Neural cell (in vitro differentiated cells): ENCODE measurements at regions not wholly inside any gene's neighbourhood (a gene's known extent, or its start where the extent isn't known, plus 50 kb on each side); places are given as distances from the start of the nearest gene placed in this dataset.

Source experiments
- H2AFZ ChIP-seq: fragments of 200-600, 300-800 bp; sonication (generic), shearing (Covaris generic); 2 replicates; pipeline ENCODE4 v1.6.0; 2014; ENCODE audit warnings: low read depth, mild to moderate bottlenecking, antibody characterized with exemption, low read length, moderate library complexity
- H3F3A ChIP-seq: fragments of 200-600 bp; shearing (Covaris generic); 2 replicates; pipeline ENCODE4 v1.6.1; 2016; ENCODE audit warnings: mild to moderate bottlenecking, moderate library complexity, mixed read lengths, antibody characterized with exemption, low read length; ENCODE audit not compliant: insufficient read depth, poor library complexity, severe bottlenecking
- H3K27ac ChIP-seq: fragments of 200-600, 300-800 bp; sonication (generic), shearing (Covaris generic); 2 replicates; pipeline ENCODE4 v1.5.1; 2014; ENCODE audit warnings: mild to moderate bottlenecking, low read length, moderate library complexity
- H3K27me3 ChIP-seq: fragments of 300-800, 200-600 bp; sonication (generic), shearing (Covaris generic); 2 replicates; pipeline ENCODE4 v1.6.0; 2014; ENCODE audit warnings: mild to moderate bottlenecking, low read depth, low read length, moderate library complexity; ENCODE audit not compliant: insufficient read depth
- H3K36me3 ChIP-seq: fragments of 300-800, 200-600 bp; sonication (generic), shearing (Covaris generic); 2 replicates; pipeline ENCODE4 v1.5.1; 2014; ENCODE audit warnings: mild to moderate bottlenecking, antibody characterized with exemption, low read length, moderate library complexity; ENCODE audit not compliant: insufficient read depth
- H3K4me2 ChIP-seq: fragments of 300-800, 200-600 bp; sonication (generic), shearing (Covaris generic); 2 replicates; pipeline ENCODE4 v1.6.0; 2014; ENCODE audit warnings: mild to moderate bottlenecking, low read length
- H3K4me3 ChIP-seq: fragments of 300-800, 200-600 bp; sonication (generic), shearing (Covaris generic); 2 replicates; pipeline ENCODE4 v1.5.1; 2014; ENCODE audit warnings: mild to moderate bottlenecking, low read length, moderate library complexity
- H3K79me2 ChIP-seq: fragments of 200-600 bp; shearing (Covaris generic); replicated peaks from 2 replicates; pipeline ENCODE4 v1.6.0; 2014; ENCODE audit warnings: mild to moderate bottlenecking, low read length, moderate library complexity; ENCODE audit not compliant: insufficient read depth
- H3K9ac ChIP-seq: fragments of 300-800, 200-600 bp; sonication (generic), shearing (Covaris generic); 2 replicates; pipeline ENCODE4 v1.6.1; 2016; ENCODE audit warnings: mild to moderate bottlenecking, low read length, mixed read lengths
- H3K9me2 ChIP-seq: fragments of 200-600 bp; shearing (Covaris generic); 2 replicates; pipeline ENCODE4 v1.6.1; 2016; ENCODE audit warnings: mild to moderate bottlenecking, low read length, mixed read lengths; ENCODE audit not compliant: insufficient read depth
- H3K9me3 ChIP-seq: fragments of 200-600, 300-800 bp; sonication (generic), shearing (Covaris generic); 2 replicates; pipeline ENCODE4 v1.6.1; 2016; ENCODE audit warnings: mild to moderate bottlenecking, mixed run types, low read length, moderate library complexity, mixed read lengths
- H4K20me1 ChIP-seq: fragments of 200-600 bp; shearing (Covaris generic); 2 replicates; pipeline ENCODE4 v1.6.1; 2016; ENCODE audit warnings: mild to moderate bottlenecking, mixed run types; ENCODE audit not compliant: insufficient read depth
- EP300 ChIP-seq: fragments of 450-650 bp; conservative IDR thresholded peaks from 2 replicates; pipeline ENCODE4 v1.6.1; 2014; ENCODE audit warnings: antibody characterized with exemption, mild to moderate bottlenecking, moderate library complexity; ENCODE audit not compliant: poor library complexity, severe bottlenecking
- EZH2 ChIP-seq: fragments of 200-600, 300-800 bp; shearing (Covaris generic), sonication (generic); IDR thresholded peaks from 2 replicates; pipeline ENCODE4 v1.6.1; 2014; ENCODE audit warnings: antibody characterized with exemption, low read length, borderline replicate concordance, mild to moderate bottlenecking; ENCODE audit not compliant: insufficient read depth, poor library complexity, severe bottlenecking
- MXI1 ChIP-seq: fragments of 450-650 bp; conservative IDR thresholded peaks from 2 replicates; pipeline ENCODE4 v1.6.1; 2014; ENCODE audit warnings: antibody characterized with exemption, mild to moderate bottlenecking; ENCODE audit not compliant: poor library complexity, severe bottlenecking
- POLR2AphosphoS5 ChIP-seq: IDR thresholded peaks from 2 replicates; pipeline ENCODE4 v1.6.1; 2012
- RAD21 ChIP-seq: fragments of 450-650 bp; conservative IDR thresholded peaks from 2 replicates; pipeline ENCODE4 v1.6.1; 2014; ENCODE audit warnings: antibody characterized with exemption, mild to moderate bottlenecking, moderate library complexity
- SMC3 ChIP-seq: fragments of 450-650 bp; conservative IDR thresholded peaks from 2 replicates; pipeline ENCODE4 v1.6.1; 2014; ENCODE audit warnings: antibody characterized with exemption, mild to moderate bottlenecking, moderate library complexity; ENCODE audit not compliant: poor library complexity
- TAF1 ChIP-seq: IDR thresholded peaks from 2 replicates; pipeline ENCODE4 v1.6.1; 2012; ENCODE audit warnings: low read depth
- TF ChIP-seq, protein P1 (sequence below): IDR thresholded peaks from 2 replicates; pipeline ENCODE4 v1.6.1; 2012; ENCODE audit warnings: borderline replicate concordance
- TF ChIP-seq, protein P2 (sequence below): fragments of 450-650 bp; IDR thresholded peaks from 2 replicates; pipeline ENCODE4 v1.5.1; 2014; ENCODE audit warnings: antibody characterized with exemption, mild to moderate bottlenecking, moderate library complexity; ENCODE audit not compliant: poor library complexity, severe bottlenecking

DNA sequence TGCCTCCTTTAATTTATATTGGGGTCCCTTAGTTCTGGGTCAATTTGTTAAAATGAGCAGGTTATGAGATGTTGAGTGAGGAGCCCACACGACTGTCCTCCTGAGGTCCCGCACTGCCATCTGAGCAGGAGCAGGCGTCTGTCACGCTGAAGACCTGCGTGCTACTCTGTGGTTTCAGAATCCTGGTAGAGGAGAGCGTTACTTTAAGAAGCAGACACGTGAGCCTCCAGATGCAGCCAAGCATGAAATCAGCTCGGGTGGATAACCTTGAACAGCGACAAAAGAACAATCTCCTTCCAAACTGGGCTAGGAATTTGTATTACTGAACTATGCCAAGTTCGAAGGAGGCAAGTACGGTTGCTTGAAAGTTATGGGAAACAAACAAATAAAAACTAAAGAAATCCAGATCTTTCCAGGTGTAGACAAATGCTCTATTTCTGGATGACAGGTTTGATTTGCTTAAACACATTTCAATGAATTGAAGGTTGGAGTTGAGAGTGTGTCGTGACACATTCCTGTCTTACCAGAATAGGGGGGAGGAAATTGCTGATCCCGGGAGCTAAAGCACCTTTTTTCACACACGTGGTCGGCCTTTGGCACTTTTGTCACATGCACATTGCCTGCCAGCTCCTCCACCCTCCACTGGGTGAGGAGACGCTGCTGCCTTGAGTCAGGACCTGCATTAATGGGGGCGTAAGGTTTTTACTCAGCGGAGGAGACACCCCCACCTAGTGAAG, 945.5 kb upstream of the SLC10A2 start:
- peak overlapping the region; percentile 16 for H3K4me2 ChIP-seq

DNA sequence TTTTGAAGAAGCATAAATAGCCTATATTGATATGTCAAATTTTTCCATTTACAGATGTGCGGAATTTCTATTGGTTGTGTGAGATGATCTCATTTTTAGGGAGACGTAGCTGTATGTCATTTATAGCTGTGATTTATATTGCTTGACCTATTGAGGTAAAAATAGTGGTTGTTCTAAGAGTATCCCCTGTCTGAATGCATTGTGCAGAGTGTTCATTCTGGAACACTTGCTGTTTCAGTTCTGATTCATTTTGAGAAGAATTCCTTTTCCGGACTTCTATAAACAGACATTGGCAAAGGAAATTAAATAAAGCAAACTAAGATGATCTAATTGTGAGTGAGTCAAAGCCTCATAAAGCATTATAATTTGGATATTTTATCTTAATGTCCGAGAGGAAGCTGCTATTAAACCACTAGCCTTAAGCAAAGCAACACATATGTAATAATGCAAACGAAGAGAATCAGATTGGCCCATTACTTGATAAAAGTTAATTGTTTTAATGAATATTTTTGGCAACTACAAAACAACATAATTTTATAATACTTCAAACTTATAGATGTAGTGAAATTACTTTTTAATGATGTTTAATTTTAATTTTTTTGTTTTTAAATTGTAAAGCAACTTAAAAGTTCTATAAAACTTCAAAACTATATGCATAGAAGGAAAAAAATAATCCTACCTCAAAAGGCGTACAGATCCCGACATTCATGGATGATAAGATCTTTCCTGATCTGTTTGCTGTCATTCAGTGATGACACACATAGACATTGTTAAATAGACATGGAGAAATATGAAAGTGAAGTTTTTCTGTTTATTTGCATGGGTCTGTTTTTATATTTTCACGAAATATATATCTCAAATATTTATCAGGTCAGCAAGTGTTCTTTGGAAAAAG, 942.6 kb upstream of the SLC10A2 start:
- no peaks in the 10 kb centered on the region for H4K20me1 ChIP-seq
- no peak overlapping the region for H3K4me2 ChIP-seq
- H3K9me2 ChIP-seq, result no peaks in the 10 kb centered on the region
- TF ChIP-seq MXI1 (no peak), TAF1 (no peak), EP300 (no peak), EZH2 (no peak), SMC3 (no peak)
- TF ChIP-seq, protein P1, sequence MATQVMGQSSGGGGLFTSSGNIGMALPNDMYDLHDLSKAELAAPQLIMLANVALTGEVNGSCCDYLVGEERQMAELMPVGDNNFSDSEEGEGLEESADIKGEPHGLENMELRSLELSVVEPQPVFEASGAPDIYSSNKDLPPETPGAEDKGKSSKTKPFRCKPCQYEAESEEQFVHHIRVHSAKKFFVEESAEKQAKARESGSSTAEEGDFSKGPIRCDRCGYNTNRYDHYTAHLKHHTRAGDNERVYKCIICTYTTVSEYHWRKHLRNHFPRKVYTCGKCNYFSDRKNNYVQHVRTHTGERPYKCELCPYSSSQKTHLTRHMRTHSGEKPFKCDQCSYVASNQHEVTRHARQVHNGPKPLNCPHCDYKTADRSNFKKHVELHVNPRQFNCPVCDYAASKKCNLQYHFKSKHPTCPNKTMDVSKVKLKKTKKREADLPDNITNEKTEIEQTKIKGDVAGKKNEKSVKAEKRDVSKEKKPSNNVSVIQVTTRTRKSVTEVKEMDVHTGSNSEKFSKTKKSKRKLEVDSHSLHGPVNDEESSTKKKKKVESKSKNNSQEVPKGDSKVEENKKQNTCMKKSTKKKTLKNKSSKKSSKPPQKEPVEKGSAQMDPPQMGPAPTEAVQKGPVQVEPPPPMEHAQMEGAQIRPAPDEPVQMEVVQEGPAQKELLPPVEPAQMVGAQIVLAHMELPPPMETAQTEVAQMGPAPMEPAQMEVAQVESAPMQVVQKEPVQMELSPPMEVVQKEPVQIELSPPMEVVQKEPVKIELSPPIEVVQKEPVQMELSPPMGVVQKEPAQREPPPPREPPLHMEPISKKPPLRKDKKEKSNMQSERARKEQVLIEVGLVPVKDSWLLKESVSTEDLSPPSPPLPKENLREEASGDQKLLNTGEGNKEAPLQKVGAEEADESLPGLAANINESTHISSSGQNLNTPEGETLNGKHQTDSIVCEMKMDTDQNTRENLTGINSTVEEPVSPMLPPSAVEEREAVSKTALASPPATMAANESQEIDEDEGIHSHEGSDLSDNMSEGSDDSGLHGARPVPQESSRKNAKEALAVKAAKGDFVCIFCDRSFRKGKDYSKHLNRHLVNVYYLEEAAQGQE, result no peak

More for the DNA sequence above, 945.5 kb upstream of the SLC10A2 start:
- Histone ChIP-seq H4K20me1 (no peaks in the 10 kb centered on the region), H3K27ac (peak overlapping the region; percentile 25), H3K9ac (no peak overlapping the region), H3K79me2 (no peaks in the 10 kb centered on the region), H3K9me3 (no peaks in the 10 kb centered on the region), H3K4me3 (peak overlapping the region; percentile 56), H3K27me3 (no peaks in the 10 kb centered on the region), H3F3A (no peaks in the 10 kb centered on the region), H3K9me2 (no peaks in the 10 kb centered on the region), H3K36me3 (no peaks in the 10 kb centered on the region), H2AFZ (no peak overlapping the region)
- peak; percentile 24 for TF ChIP-seq POLR2AphosphoS5
- TF ChIP-seq EZH2, result no peak
- TF ChIP-seq, protein P2, sequence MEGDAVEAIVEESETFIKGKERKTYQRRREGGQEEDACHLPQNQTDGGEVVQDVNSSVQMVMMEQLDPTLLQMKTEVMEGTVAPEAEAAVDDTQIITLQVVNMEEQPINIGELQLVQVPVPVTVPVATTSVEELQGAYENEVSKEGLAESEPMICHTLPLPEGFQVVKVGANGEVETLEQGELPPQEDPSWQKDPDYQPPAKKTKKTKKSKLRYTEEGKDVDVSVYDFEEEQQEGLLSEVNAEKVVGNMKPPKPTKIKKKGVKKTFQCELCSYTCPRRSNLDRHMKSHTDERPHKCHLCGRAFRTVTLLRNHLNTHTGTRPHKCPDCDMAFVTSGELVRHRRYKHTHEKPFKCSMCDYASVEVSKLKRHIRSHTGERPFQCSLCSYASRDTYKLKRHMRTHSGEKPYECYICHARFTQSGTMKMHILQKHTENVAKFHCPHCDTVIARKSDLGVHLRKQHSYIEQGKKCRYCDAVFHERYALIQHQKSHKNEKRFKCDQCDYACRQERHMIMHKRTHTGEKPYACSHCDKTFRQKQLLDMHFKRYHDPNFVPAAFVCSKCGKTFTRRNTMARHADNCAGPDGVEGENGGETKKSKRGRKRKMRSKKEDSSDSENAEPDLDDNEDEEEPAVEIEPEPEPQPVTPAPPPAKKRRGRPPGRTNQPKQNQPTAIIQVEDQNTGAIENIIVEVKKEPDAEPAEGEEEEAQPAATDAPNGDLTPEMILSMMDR, result peak; percentile 12
- peak; percentile 64 for TF ChIP-seq EP300
- TF ChIP-seq RAD21, result no peak
- TF ChIP-seq, protein P1, result no peak
- TF ChIP-seq TAF1, result no peak
- no peak for TF ChIP-seq SMC3
- TF ChIP-seq MXI1, result no peak

More for the DNA sequence above, 942.6 kb upstream of the SLC10A2 start:
- Histone ChIP-seq H3K4me3 (no peak overlapping the region), H3K27me3 (no peaks in the 10 kb centered on the region), H3K79me2 (no peaks in the 10 kb centered on the region), H2AFZ (no peak overlapping the region), H3K27ac (no peak overlapping the region), H3K36me3 (no peaks in the 10 kb centered on the region), H3K9me3 (no peaks in the 10 kb centered on the region), H3F3A (no peaks in the 10 kb centered on the region), H3K9ac (no peak overlapping the region)
